ENCODE measurements at regions not wholly inside any gene's neighbourhood (a gene's known extent, or its start where the extent isn't known, plus 50 kb on each side); places are given as distances from the start of the nearest gene placed in this dataset.

DNA sequence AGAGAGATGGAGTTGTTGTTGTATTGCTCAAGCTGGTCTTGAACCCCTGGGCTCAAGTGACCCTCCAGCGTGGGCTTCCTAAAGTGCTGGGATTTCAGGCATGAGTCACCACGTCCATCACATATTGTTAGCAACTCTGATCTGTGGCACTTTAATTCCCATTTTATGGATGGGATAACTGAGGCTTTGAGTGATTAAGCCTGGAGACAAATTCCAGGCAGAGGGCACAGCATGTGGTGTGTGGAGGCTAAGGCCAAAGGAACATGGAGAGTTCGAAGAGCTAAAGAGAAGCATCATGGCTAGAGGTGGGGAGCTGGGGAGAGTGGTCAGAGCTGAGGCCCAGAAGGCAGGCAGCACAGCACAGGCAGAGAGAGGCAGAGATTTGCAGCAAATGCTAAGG lies 458.4 kb downstream of the XPNPEP1 start:
- DNase-seq (ENCODE audit: low read depth, low spot score) (no peak), ATAC-seq (no peak)
- Histone ChIP-seq H3K9me3 (ENCODE audit: control insufficient read depth, insufficient read depth, low read depth, low read length) (no peaks in the 10 kb centered on the region), H3K4me3 (ENCODE audit: low read depth in 2 of 2, low read length in 2 of 2) (no peak overlapping the region), H3K4me1 (ENCODE audit: control insufficient read depth, insufficient read depth, low read length) (no peaks in the 10 kb centered on the region), H3K27me3 (ENCODE audit: control insufficient read depth, insufficient read depth, low read length) (no peaks in the 10 kb centered on the region), H3K27ac (ENCODE audit: low read length) (no peak overlapping the region), H3K36me3 (ENCODE audit: control insufficient read depth, insufficient read depth, low read length) (no peaks in the 10 kb centered on the region)
- POLR2A ChIA-PET, result no interaction called here
- BruUV-seq (replicated peaks), result no TSS peak
- TF ChIP-seq, protein P1, sequence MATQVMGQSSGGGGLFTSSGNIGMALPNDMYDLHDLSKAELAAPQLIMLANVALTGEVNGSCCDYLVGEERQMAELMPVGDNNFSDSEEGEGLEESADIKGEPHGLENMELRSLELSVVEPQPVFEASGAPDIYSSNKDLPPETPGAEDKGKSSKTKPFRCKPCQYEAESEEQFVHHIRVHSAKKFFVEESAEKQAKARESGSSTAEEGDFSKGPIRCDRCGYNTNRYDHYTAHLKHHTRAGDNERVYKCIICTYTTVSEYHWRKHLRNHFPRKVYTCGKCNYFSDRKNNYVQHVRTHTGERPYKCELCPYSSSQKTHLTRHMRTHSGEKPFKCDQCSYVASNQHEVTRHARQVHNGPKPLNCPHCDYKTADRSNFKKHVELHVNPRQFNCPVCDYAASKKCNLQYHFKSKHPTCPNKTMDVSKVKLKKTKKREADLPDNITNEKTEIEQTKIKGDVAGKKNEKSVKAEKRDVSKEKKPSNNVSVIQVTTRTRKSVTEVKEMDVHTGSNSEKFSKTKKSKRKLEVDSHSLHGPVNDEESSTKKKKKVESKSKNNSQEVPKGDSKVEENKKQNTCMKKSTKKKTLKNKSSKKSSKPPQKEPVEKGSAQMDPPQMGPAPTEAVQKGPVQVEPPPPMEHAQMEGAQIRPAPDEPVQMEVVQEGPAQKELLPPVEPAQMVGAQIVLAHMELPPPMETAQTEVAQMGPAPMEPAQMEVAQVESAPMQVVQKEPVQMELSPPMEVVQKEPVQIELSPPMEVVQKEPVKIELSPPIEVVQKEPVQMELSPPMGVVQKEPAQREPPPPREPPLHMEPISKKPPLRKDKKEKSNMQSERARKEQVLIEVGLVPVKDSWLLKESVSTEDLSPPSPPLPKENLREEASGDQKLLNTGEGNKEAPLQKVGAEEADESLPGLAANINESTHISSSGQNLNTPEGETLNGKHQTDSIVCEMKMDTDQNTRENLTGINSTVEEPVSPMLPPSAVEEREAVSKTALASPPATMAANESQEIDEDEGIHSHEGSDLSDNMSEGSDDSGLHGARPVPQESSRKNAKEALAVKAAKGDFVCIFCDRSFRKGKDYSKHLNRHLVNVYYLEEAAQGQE (IDR thresholded peaks at IDR 0.05; ENCODE audit: insufficient read depth in 1 of 2, low read depth in 2 of 2, low read length in 1 of 2), result no peak
- TF ChIP-seq, protein P2, sequence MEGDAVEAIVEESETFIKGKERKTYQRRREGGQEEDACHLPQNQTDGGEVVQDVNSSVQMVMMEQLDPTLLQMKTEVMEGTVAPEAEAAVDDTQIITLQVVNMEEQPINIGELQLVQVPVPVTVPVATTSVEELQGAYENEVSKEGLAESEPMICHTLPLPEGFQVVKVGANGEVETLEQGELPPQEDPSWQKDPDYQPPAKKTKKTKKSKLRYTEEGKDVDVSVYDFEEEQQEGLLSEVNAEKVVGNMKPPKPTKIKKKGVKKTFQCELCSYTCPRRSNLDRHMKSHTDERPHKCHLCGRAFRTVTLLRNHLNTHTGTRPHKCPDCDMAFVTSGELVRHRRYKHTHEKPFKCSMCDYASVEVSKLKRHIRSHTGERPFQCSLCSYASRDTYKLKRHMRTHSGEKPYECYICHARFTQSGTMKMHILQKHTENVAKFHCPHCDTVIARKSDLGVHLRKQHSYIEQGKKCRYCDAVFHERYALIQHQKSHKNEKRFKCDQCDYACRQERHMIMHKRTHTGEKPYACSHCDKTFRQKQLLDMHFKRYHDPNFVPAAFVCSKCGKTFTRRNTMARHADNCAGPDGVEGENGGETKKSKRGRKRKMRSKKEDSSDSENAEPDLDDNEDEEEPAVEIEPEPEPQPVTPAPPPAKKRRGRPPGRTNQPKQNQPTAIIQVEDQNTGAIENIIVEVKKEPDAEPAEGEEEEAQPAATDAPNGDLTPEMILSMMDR (IDR thresholded peaks at IDR 0.05), result no peak
- TF ChIP-seq POLR2AphosphoS5 (IDR thresholded peaks at IDR 0.05; ENCODE audit: low read depth, low read length) (no peak), TCF7L2 (IDR thresholded peaks at IDR 0.05; ENCODE audit: low read depth, low read length) (no peak), SIN3A (IDR thresholded peaks at IDR 0.05; ENCODE audit: borderline replicate concordance, insufficient read depth, low read depth, low read length) (no peak)
- CTCF ChIA-PET, result no interaction called here
- in situ Hi-C loops (cut with HindIII; ENCODE audit: low pct_unique_long_range_greater_than_20kb, low sequenced_read_pairs) (no loop called here), intact Hi-C loops (cut with micrococcal nuclease; ENCODE audit: unreplicated experiment) (no loop called here)

DNA sequence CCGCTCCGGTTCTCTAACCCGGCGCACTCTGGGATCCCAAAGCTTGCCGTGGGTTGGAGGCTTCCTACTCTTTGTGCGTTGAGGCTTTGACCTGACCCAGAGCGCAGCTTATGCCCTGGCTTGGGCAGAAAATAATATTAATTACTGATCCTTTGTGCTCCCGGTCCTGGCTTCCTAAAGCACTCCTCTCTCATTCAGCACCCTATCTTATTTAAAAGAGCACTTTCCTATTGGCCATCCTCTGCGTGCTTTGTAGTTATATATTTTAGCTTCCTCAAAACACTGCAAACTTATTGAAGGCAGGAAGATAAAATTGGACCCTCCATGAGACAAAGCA lies 466.0 kb downstream of the XPNPEP1 start:
- no peaks in the 10 kb centered on the region for H3K4me1 ChIP-seq (ENCODE audit: control insufficient read depth, insufficient read depth, low read length)
- ChIA-PET CTCF (no interaction called here), POLR2A (no interaction called here)
- TF ChIP-seq, protein P2 (IDR thresholded peaks at IDR 0.05), result no peak
- TF ChIP-seq SIN3A (IDR thresholded peaks at IDR 0.05; ENCODE audit: borderline replicate concordance, insufficient read depth, low read depth, low read length) (no peak), TCF7L2 (IDR thresholded peaks at IDR 0.05; ENCODE audit: low read depth, low read length) (no peak), POLR2AphosphoS5 (IDR thresholded peaks at IDR 0.05; ENCODE audit: low read depth, low read length) (no peak)
- TF ChIP-seq, protein P1 (IDR thresholded peaks at IDR 0.05; ENCODE audit: insufficient read depth in 1 of 2, low read depth in 2 of 2, low read length in 1 of 2), result no peak
- H3K4me3 ChIP-seq (ENCODE audit: low read depth in 2 of 2, low read length in 2 of 2), result no peak overlapping the region
- ATAC-seq (no peak), DNase-seq (ENCODE audit: low read depth, low spot score) (no peak)
- H3K9me3 ChIP-seq (ENCODE audit: control insufficient read depth, insufficient read depth, low read depth, low read length), result no peaks in the 10 kb centered on the region; the same call in 1 of the 2 replicates
- in situ Hi-C loops (cut with HindIII; ENCODE audit: low pct_unique_long_range_greater_than_20kb, low sequenced_read_pairs), result no loop called here
- H3K36me3 ChIP-seq (ENCODE audit: control insufficient read depth, insufficient read depth, low read length), result no peaks in the 10 kb centered on the region
- no peaks in the 10 kb centered on the region for H3K27me3 ChIP-seq (ENCODE audit: control insufficient read depth, insufficient read depth, low read length)
- intact Hi-C loops (cut with micrococcal nuclease; ENCODE audit: unreplicated experiment), result no loop called here
- BruUV-seq (replicated peaks), result no TSS peak
- no peak overlapping the region for H3K27ac ChIP-seq (ENCODE audit: low read length)

Measured in Panc1 (cell line).